HG03139 (cell line): ENCODE measurements at regions not wholly inside any gene's neighbourhood (a gene's known extent, or its start where the extent isn't known, plus 50 kb on each side); places are given as distances from the start of the nearest gene placed in this dataset.
A peak's percentile ranks its signal among the peaks of the same experiment; 100 is the strongest.
"Not testable (repeated sequence)": the region's sequence is repeated elsewhere in the genome, so short reads cannot be mapped to it uniquely, and the experiment has no call there.

Experiments
- ATAC-seq: cut with Tn5 transposase; IDR thresholded peaks from one replicate; pipeline ENCODE4 v1.9.1; 2021; ENCODE audit not compliant: unreplicated experiment

- ATAC-seq: peak; percentile 66
Measured at GRCh38 chrX:118212817-118213183, 96.2 kb upstream of the KLHL13 start.

DNA sequence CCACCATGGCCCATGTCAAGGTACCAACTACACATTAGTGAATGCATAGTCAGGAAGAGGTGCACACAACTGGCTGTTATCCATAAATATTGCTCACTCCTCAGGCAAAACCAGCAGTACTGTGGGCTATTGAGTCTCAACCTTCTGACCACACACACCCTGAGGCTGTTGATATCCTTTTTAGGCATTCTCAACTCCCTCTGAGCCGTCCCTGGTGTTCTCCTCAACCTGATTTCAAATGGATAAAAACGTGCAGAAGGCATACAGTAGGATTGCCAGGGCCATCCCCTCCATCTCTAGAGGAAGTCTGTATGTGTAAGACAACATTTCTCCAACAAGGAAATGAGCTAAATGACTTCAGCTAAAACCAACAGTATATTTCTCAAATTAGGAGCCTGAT, 98.7 kb upstream of the KLHL13 start:
- ATAC-seq: no peak

- no peak for ATAC-seq
Measured at GRCh38 chrX:118216087-118216486, 99.5 kb upstream of the KLHL13 start.

GRCh38 chrX:118216509-118216908, 99.9 kb upstream of the KLHL13 start:
- ATAC-seq: no peak

DNA sequence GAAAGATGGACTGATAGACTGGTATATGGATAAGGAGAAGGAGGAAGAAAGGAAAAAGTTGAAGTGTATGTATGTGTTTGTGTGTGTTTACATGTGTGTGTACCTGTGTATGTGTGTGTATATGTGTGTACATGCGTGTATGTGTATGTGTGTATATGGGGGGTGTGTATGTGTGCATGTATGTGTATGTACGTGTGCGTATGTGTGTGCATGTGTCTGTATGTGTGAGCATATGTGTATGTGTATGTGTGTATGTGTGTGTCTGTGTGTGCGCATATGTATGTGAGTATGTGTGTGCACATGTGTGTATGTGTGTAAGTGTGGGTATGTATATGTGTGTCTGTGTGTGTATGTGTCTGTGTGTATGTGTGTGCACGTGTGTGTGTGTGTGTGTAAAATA, 101.5 kb upstream of the KLHL13 start:
- no peak for ATAC-seq

- ATAC-seq: no peak
Measured at GRCh38 chrX:118218940-118219339, 102.3 kb upstream of the KLHL13 start.

DNA sequence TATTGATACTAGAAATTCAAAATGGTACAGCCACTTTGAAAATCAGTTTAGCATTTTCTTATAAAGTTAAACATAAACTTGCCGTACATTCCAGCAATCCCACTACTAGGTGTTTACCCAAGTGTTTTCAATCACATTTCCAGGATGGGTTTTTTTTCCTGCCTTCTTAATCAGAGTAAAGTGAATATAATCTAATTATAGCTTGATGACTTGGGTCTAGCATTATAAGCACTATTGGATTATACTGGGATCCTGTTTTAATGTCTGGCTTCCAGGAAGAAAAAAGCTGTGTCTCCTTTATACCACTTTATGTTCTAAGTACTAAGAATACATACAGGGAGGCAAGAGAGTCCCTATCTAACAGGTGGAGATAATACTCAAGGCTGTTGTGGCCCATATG, 103.3 kb upstream of the KLHL13 start:
- no peak for ATAC-seq

DNA sequence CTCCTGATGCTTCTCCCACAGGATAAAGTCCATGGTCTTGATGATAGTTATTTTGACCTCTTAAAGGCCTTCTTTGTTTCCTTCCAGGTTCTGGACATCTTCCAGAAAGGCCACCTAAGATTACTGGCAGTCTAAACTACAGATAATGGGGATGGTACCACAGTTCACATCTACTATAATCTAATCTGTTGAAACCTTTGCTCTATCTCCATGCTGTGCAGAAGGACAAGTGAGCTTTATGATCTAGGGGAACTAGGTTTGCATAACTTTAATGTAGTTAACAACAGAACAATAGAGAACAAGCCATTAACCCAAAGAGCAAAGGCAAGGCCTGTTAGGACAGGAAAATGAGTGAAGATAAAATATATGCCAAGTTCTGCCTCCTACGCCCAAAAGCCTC, 103.9 kb upstream of the KLHL13 start:
- ATAC-seq: no peak

GRCh38 chrX:118221270-118221669, 104.7 kb upstream of the KLHL13 start:
- no peak for ATAC-seq

DNA sequence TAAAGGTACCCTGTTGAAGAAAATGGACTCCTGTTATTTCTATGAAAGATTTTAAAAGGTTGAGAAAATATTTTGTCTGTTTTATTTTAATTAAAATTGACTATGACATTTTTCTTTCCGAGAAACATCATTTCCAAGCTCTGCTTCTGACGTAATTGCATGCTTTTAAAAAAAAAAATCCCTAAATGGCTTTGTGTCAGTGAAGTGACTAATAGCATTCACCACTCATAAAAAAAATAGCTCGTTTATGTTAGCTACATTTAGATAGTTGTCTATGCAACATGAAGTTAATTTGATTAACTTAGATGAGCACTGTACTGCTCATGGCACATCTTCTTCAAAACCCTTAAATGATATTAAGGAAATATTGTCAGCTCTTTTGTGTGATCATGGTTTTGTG, 105.1 kb upstream of the KLHL13 start:
- no peak for ATAC-seq

- ATAC-seq: no peak
Measured at GRCh38 chrX:118222421-118222820, 105.8 kb upstream of the KLHL13 start.

DNA sequence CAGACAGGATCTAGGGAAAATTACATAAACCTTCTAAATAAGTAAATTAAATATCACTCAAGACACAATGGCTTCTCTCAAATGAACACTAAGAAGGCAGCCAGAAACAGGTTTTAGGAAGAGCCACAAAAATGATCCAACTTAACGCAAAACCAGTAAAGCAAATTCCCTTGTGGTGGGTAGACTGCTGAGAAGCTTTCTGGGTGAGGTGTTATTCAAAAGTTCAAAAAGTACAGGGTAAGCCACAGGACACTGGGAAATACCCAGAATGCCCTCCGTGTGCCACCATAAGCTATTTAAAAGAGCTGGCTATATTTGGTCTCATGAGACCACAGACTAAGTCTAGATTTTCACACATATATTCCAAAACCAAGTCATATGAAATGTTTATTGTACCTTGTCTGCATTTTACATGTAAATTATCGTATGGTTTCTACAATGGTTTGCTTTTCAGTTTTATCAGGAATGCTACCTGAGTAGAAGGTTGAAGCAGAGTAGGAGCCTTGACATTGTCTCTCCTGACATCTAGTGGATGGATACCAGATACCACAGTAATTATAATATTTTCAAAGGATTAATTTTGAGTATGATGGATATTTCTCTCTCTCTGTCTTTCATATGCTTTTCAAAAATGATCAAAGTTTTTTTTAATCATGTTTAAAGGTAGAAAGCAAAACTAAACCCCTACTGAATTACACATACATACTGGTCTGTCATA, 109.3 kb upstream of the KLHL13 start:
- peak; percentile 60 for ATAC-seq

DNA sequence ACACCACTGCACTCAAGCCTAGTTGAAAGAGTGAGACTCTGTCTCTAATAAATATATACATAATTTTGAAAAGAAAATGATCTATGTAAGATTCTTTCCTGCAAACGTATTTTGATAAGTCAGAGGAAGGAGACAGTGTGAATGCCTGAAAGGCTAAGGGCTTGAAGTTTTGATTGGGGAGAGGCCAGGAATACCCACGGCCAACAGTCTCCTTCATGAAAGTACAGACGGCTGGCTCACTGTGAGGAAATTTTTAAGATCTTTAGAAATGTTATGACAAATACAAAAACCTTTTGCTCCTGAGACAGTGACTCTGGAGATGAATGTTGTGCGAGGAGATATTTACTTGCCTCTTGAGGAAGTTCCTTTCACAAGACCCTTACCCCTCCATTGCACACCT, 111.4 kb upstream of the KLHL13 start:
- no peak for ATAC-seq

DNA sequence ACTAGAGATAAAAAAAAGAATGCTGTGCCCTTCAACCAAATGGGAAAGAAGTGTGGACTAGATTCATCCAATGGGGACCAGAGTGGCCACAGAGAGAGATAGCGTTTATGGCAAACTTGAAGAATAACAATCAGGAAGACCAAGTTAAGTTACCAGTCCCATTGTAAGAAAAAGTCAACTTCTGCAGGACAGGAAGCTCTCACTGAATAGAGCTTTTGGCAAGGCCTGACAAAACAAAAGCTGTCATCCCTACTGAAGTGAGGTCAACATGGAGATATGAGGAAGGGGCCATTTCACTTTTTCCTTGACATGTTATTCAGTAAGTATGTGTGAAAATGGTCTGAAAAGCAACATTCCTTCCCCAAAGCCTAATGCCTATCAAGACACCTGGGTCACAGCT, 111.8 kb upstream of the KLHL13 start:
- no peak for ATAC-seq

DNA sequence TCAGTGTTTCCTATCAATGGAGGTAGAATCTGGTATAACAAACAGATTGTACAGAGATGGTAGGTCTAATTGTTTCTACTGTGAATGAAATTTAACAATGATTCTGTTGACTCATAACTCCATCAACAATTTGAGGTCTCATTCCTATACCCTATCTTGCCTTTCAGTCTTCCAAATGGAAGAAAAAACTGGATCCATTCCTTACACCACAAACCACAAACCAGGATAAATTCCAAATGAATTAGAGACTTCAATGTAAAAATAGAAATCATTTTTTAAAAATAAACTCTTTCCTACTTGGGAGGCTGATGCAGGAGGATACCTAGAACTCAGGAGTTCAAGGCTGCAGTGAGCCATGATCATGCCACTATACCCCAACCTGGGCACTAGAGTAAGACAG, 114.4 kb upstream of the WDR44 start:
- ATAC-seq: no peak

DNA sequence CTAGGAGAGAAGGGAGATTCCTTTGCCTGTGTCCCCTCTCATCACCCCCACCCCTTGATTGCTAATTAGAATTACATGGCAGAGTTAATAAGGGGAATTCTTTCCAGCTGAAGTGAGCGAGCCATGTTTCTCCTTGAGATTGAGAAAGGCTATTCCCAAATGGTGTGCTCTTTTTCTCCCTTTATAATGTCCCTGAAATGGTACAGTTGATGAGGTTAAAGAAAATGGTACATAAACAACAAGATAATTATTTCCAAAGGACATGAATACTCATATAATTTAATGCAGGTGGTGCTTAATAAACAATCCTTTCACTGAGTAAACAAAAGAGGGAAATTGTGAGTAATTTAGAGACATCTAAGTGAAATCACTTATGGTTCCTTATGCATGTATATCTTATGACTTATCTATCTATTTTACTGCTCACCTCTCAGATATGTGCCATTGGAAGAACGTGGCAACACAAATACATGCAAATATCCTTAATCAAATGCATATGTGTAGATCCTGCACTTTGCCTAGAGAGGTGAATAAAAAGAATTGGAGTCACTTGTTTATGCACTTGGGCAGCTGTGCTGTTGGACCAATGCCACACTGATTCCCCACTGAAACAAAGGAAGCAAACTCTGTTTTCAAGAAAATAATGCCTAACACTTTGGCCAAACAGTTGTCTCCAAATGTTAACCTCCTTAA, 106.6 kb upstream of the WDR44 start:
- no peak for ATAC-seq

GRCh38 chrX:118239913-118240698, 105.8 kb upstream of the WDR44 start:
- no peak for ATAC-seq

DNA sequence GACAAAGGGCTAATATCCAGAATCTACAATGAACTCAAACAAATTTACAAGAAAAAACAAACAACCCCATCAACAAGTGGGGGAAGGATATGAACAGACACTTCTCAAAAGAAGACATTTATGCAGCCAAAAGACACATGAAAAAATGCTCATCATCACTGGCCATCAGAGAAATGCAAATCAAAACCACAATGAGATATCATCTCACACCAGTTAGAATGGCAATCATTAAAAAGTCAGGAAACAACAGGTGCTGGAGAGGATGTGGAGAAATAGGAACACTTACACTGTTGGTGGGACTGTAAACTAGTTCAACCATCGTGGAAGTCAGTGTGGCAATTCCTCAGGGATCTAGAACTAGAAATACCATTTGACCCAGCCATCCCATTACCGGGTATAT, 98.9 kb upstream of the WDR44 start:
- ATAC-seq: not testable (repeated sequence)

GRCh38 chrX:118249146-118249545, 96.8 kb upstream of the WDR44 start:
- no peak for ATAC-seq

DNA sequence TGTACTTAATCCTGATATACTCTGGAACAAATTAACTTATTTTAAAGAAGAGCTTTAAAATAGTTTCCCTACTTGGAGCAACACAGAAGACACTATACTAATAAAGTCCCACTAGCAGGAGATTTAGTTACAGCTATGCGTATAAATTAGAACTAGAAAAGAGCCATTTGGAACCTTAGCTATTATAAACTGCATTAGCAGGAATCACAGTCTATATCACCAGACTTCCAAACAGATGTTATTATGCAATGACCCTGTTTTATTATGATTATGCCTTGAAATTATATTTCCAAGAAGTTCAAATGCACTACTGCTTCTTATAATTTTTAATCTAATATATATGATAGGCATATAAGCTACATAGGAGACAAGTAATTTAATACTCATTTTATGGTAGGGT, 95.5 kb upstream of the WDR44 start:
- no peak for ATAC-seq

DNA sequence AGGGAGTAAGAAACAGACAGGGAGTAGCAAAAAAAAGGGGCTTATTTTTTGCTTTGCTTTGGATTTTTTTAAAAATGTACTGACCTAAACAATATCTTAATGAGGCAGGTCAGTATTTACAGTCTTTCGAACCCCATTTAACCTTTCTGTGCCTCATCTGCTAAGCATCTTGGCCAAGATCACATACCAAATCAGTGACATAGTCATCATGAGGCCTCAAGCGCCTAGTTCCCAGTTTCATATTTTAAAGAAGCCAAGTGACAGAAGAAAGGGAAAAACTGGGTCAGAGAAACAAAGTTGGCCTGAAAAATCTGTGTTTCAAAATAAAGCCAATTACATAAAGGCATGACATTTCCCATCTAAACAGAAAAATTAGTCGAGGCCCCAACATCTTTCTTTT, 94.6 kb upstream of the WDR44 start:
- no peak for ATAC-seq

DNA sequence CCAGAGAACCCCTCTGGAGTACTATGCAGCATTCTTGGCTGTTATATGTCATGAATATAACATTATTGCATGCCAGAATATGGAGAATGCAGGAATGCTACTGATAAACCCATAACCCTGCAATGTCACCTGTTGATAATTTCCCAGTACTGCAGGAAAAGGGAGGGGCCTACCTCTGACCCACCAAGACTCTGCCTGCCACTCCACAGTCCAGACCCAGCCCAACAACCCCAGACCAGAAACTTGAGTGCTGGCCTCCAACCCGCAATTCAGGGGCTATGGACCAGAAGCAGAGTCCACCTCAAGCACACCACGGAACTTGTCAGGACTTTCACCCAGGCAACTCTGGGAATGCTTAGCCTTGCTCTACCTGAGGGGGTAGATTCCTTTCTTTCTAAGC, 92.9 kb upstream of the WDR44 start:
- no peak for ATAC-seq
